NCI-H1105 (cell line): ENCODE measurements at regions not wholly inside any gene's neighbourhood (a gene's known extent, or its start where the extent isn't known, plus 50 kb on each side); places are given as distances from the start of the nearest gene placed in this dataset.
"Not testable (repeated sequence)": the region's sequence is repeated elsewhere in the genome, so short reads cannot be mapped to it uniquely, and the experiment has no call there.

ENCODE experiments used
- DNase-seq: peaks from one replicate; lab custom pipeline; 2025; lab: John Stamatoyannopoulos, UW

GRCh38 chr13:26484196-26484595 is 73.3 kb upstream of the WASF3 start:
- DNase-seq: no peak

- DNase-seq: no peak
Observed at GRCh38 chr13:26485288-26485687, 72.2 kb upstream of the WASF3 start.

GRCh38 chr13:26485786-26486185 is 71.7 kb upstream of the WASF3 start:
- DNase-seq: no peak

- no peak for DNase-seq
Observed at GRCh38 chr13:26486550-26486949, 70.9 kb upstream of the WASF3 start.

GRCh38 chr13:26487781-26488180 is 69.7 kb upstream of the WASF3 start:
- DNase-seq: no peak

GRCh38 chr13:26488236-26489003 is 69.1 kb upstream of the WASF3 start:
- DNase-seq: no peak

- not testable (repeated sequence) for DNase-seq
Observed at GRCh38 chr13:26492301-26492700, 65.2 kb upstream of the WASF3 start.

GRCh38 chr13:26494571-26495195 is 62.8 kb upstream of the WASF3 start:
- DNase-seq: no peak

- DNase-seq: no peak
Observed at GRCh38 chr13:26495750-26496149, 61.7 kb upstream of the WASF3 start.

- no peak for DNase-seq
Observed at GRCh38 chr13:26497968-26498511, 59.4 kb upstream of the WASF3 start.

- no peak for DNase-seq
Observed at GRCh38 chr13:26498656-26499601, 58.6 kb upstream of the WASF3 start.

GRCh38 chr13:26500618-26501320 is 56.7 kb upstream of the WASF3 start:
- no peak for DNase-seq

GRCh38 chr13:26501641-26502040 is 55.8 kb upstream of the WASF3 start:
- DNase-seq: no peak

- no peak for DNase-seq
Observed at GRCh38 chr13:26502826-26503225, 54.7 kb upstream of the WASF3 start.

GRCh38 chr13:26503826-26504594 is 53.5 kb upstream of the WASF3 start:
- DNase-seq: no peak
